ENCODE measurements at regions not wholly inside any gene's neighbourhood (a gene's known extent, or its start where the extent isn't known, plus 50 kb on each side); places are given as distances from the start of the nearest gene placed in this dataset.

- DNase-seq = no peak
- intact Hi-C loops (cut with DNase I) = no loop called here
These were observed 135.1 kb upstream of the SEL1L start for GRCh38 chr14:81668626-81669274.

- intact Hi-C loops (cut with DNase I) = no loop called here
- DNase-seq = no peak
These were observed 135.7 kb upstream of the SEL1L start for GRCh38 chr14:81669308-81669707.

GRCh38 chr14:81673930-81674329, 140.3 kb upstream of the SEL1L start:
- intact Hi-C loops (cut with DNase I) = no loop called here
- DNase-seq = no peak

- DNase-seq = no peak
- intact Hi-C loops (cut with DNase I) = no loop called here
These were observed 142.7 kb upstream of the SEL1L start for GRCh38 chr14:81676395-81676794.

GRCh38 chr14:81676879-81677278, 143.2 kb upstream of the SEL1L start:
- intact Hi-C loops (cut with DNase I) = no loop called here
- DNase-seq = no peak

GRCh38 chr14:81677736-81678135, 144.1 kb upstream of the SEL1L start:
- intact Hi-C loops (cut with DNase I) = no loop called here
- no peak for DNase-seq

GRCh38 chr14:81679226-81679625, 145.6 kb upstream of the SEL1L start:
- intact Hi-C loops (cut with DNase I) = no loop called here
- DNase-seq = no peak

- intact Hi-C loops (cut with DNase I) = no loop called here
These were observed 147.9 kb upstream of the SEL1L start for GRCh38 chr14:81681541-81681940.

GRCh38 chr14:81682134-81682533, 148.5 kb upstream of the SEL1L start:
- intact Hi-C loops (cut with DNase I) = no loop called here
- no peak for DNase-seq

More at GRCh38 chr14:81681541-81681940, 147.9 kb upstream of the SEL1L start:
- no peak for DNase-seq

GRCh38 chr14:81682701-81683100, 149.0 kb upstream of the SEL1L start:
- DNase-seq = no peak
- intact Hi-C loops (cut with DNase I) = no loop called here

- intact Hi-C loops (cut with DNase I) = no loop called here
These were observed 151.0 kb upstream of the SEL1L start for GRCh38 chr14:81684696-81685095.

GRCh38 chr14:81686512-81686911, 152.9 kb upstream of the SEL1L start:
- intact Hi-C loops (cut with DNase I) = no loop called here

More at GRCh38 chr14:81684696-81685095, 151.0 kb upstream of the SEL1L start:
- no peak for DNase-seq

GRCh38 chr14:81691931-81692330, 158.3 kb upstream of the SEL1L start:
- no peak for DNase-seq
- intact Hi-C loops (cut with DNase I) = no loop called here

More at GRCh38 chr14:81686512-81686911, 152.9 kb upstream of the SEL1L start:
- DNase-seq = no peak

- DNase-seq = no peak
- intact Hi-C loops (cut with DNase I) = no loop called here
These were observed 160.8 kb upstream of the SEL1L start for GRCh38 chr14:81694419-81694818.

GRCh38 chr14:81709681-81710080, 176.0 kb upstream of the SEL1L start:
- intact Hi-C loops (cut with DNase I) = loop anchor here (10.0 kb wide), 1 partner anchor 285 kb away; no protein-coding TSS in a partner anchor
- DNase-seq = no peak

GRCh38 chr14:81710232-81710845, 176.7 kb upstream of the SEL1L start:
- intact Hi-C loops (cut with DNase I) = loop anchor here (10.0 kb wide), 1 partner anchor 284 kb away; no protein-coding TSS in a partner anchor
- peak in 1 of 10 donors; percentile 15 for DNase-seq

GRCh38 chr14:81715731-81716130, 182.1 kb upstream of the SEL1L start:
- no peak for DNase-seq
- intact Hi-C loops (cut with DNase I) = loop anchor here (10.0 kb wide), 1 partner anchor 279 kb away; no protein-coding TSS in a partner anchor

GRCh38 chr14:81716953-81717352, 183.3 kb upstream of the SEL1L start:
- intact Hi-C loops (cut with DNase I) = loop anchor here (10.0 kb wide), 1 partner anchor 278 kb away; no protein-coding TSS in a partner anchor
- DNase-seq = no peak

GRCh38 chr14:81723956-81724355, 190.3 kb upstream of the SEL1L start:
- intact Hi-C loops (cut with DNase I) = no loop called here

GRCh38 chr14:81727218-81727617, 193.6 kb upstream of the SEL1L start:
- intact Hi-C loops (cut with DNase I) = no loop called here
- DNase-seq = no peak

More at GRCh38 chr14:81723956-81724355, 190.3 kb upstream of the SEL1L start:
- DNase-seq = no peak

GRCh38 chr14:81728447-81728846, 194.8 kb upstream of the SEL1L start:
- intact Hi-C loops (cut with DNase I) = no loop called here
- DNase-seq = no peak

- intact Hi-C loops (cut with DNase I) = no loop called here
- DNase-seq = no peak
These were observed 196.0 kb upstream of the SEL1L start for GRCh38 chr14:81729622-81730021.

Measured in posterior cingulate gyrus (tissue), 11 donors.